ENCODE measurements at regions not wholly inside any gene's neighbourhood (a gene's known extent, or its start where the extent isn't known, plus 50 kb on each side); places are given as distances from the start of the nearest gene placed in this dataset.

GRCh38 chr12:64943686-64944085 lies 119.2 kb downstream of the TBC1D30 start:
- ATAC-seq: no peak

GRCh38 chr12:64944966-64945365 lies 120.5 kb downstream of the TBC1D30 start:
- Histone ChIP-seq H3K27me3 (ENCODE audit: control insufficient read depth in 2 of 2, insufficient read depth in 2 of 2, low read length in 2 of 2) (peaks cover 0 to 11% of the 10 kb centered on the region in 2 experiments; a peak in 2 of 5 replicates), H3K36me3 (ENCODE audit: control insufficient read depth, insufficient read depth, low read length) (no peaks in the 10 kb centered on the region), H3K9ac (ENCODE audit: insufficient read depth in 1 of 2, low read depth in 2 of 2, low read length in 2 of 2) (no peak overlapping the region), H3K4me1 (replicated peaks in 1 of 2; ENCODE audit: control insufficient read depth in 2 of 2, insufficient read depth in 2 of 2, low read length in 2 of 2) (no peaks in the 10 kb centered on the region), H3K9me3 (replicated peaks; ENCODE audit: control insufficient read depth, insufficient read depth, low read depth, low read length) (no peaks in the 10 kb centered on the region), H4K20me1 (replicated peaks; ENCODE audit: control insufficient read depth, insufficient read depth, low read length) (no peaks in the 10 kb centered on the region), H3K4me3 (no peak overlapping the region), H3K79me2 (ENCODE audit: control insufficient read depth, insufficient read depth, low read length) (no peaks in the 10 kb centered on the region), H3K4me2 (ENCODE audit: insufficient read depth, low read length) (no peak overlapping the region), H3K9me1 (ENCODE audit: control insufficient read depth, insufficient read depth, low read length) (no peaks in the 10 kb centered on the region), H2AFZ (ENCODE audit: low read depth, low read length) (no peak overlapping the region), H3K27ac (ENCODE audit: extremely low read depth, low read depth, low read length) (no peak overlapping the region)
- CTCF ChIA-PET (ENCODE audit: low intra/inter-chr PET ratio): no interaction called here
- FAIRE-seq (no peak), DNase-seq (ENCODE audit: extremely low read depth in 1 of 4, low spot score in 3 of 4) (no peak), ATAC-seq (no peak)
- BruUV-seq (replicated peaks): no TSS peak
- no peak for TF ChIP-seq ZFX (CRISPR knock-in tag; IDR thresholded peaks at IDR 0.05)
- TF ChIP-seq EZH2 (IDR thresholded peaks at IDR 0.05; ENCODE audit: borderline replicate concordance, low read depth, low read length): no peak
- no peak for TF ChIP-seq HDAC1 (IDR thresholded peaks at IDR 0.05)
- no peak for TF ChIP-seq DEAF1 (CRISPR knock-in tag; IDR thresholded peaks at IDR 0.05)
- no peak for TF ChIP-seq E2F4 (CRISPR knock-in tag; IDR thresholded peaks at IDR 0.05; ENCODE audit: low read depth)
- no peak for TF ChIP-seq PTTG1 (tag; IDR thresholded peaks at IDR 0.05; ENCODE audit: low read depth)
- no peak for TF ChIP-seq RCOR1 (IDR thresholded peaks at IDR 0.05; ENCODE audit: borderline replicate concordance in 1 of 2, low read depth in 2 of 2, low read length in 2 of 2)
- POLR2A ChIA-PET: interaction anchor here (0.6 to 1.0 kb wide), 2 partner anchors 24 to 70 kb away, joined by 3 read pairs; no protein-coding TSS in a partner anchor
- intact Hi-C loops (cut with micrococcal nuclease): no loop called here
- WGBS (ENCODE audit: insufficient coverage, low coverage, missing lambda C conversion rate): 0% methylated on average over 3 of the region's 3 CpGs
- in situ Hi-C loops (cut with MboI): no loop called here

More at GRCh38 chr12:64943686-64944085, 119.2 kb downstream of the TBC1D30 start:
- Histone ChIP-seq H3K9me1 (ENCODE audit: control insufficient read depth, insufficient read depth, low read length) (no peaks in the 10 kb centered on the region), H3K4me1 (replicated peaks in 1 of 2; ENCODE audit: control insufficient read depth in 2 of 2, insufficient read depth in 2 of 2, low read length in 2 of 2) (no peaks in the 10 kb centered on the region), H3K9me3 (replicated peaks; ENCODE audit: control insufficient read depth, insufficient read depth, low read depth, low read length) (no peaks in the 10 kb centered on the region), H4K20me1 (replicated peaks; ENCODE audit: control insufficient read depth, insufficient read depth, low read length) (no peaks in the 10 kb centered on the region), H3K36me3 (ENCODE audit: control insufficient read depth, insufficient read depth, low read length) (no peaks in the 10 kb centered on the region), H3K4me3 (no peak overlapping the region), H2AFZ (ENCODE audit: low read depth, low read length) (no peak overlapping the region), H3K27ac (ENCODE audit: extremely low read depth, low read depth, low read length) (no peak overlapping the region), H3K4me2 (ENCODE audit: insufficient read depth, low read length) (no peak overlapping the region), H3K27me3 (ENCODE audit: control insufficient read depth in 2 of 2, insufficient read depth in 2 of 2, low read length in 2 of 2) (peaks cover 0 to 11% of the 10 kb centered on the region in 2 experiments; a peak in 2 of 5 replicates), H3K9ac (ENCODE audit: insufficient read depth in 1 of 2, low read depth in 2 of 2, low read length in 2 of 2) (no peak overlapping the region), H3K79me2 (ENCODE audit: control insufficient read depth, insufficient read depth, low read length) (no peaks in the 10 kb centered on the region)
- no peak for DNase-seq (ENCODE audit: extremely low read depth in 1 of 4, low spot score in 3 of 4)
- no TSS peak for BruUV-seq (replicated peaks)
- intact Hi-C loops (cut with micrococcal nuclease) (no loop called here), in situ Hi-C loops (cut with MboI) (no loop called here)
- TF ChIP-seq YBX1 (IDR thresholded peaks at IDR 0.05): no peak
- no peak for TF ChIP-seq HBP1 (CRISPR knock-in tag; IDR thresholded peaks at IDR 0.05)
- ChIA-PET CTCF (ENCODE audit: low intra/inter-chr PET ratio) (no interaction called here), POLR2A (no interaction called here)
- WGBS (ENCODE audit: insufficient coverage, low coverage, missing lambda C conversion rate): 3% methylated on average over 5 of the region's 5 CpGs
- no peak for FAIRE-seq

Measured in K562 (cell line).